B cell (primary cell): ENCODE measurements at regions not wholly inside any gene's neighbourhood (a gene's known extent, or its start where the extent isn't known, plus 50 kb on each side); places are given as distances from the start of the nearest gene placed in this dataset.

Experiments
- CTCF ChIP-seq: fragments of 200-600 bp; IDR thresholded peaks from one replicate; pipeline ENCODE4 v1.8.0; 2022; ENCODE audit warnings: antibody characterized with exemption, mild to moderate bottlenecking
- EZH2 ChIP-seq: IDR thresholded peaks from 2 replicates; pipeline ENCODE4 v1.6.1; 2012; ENCODE audit warnings: borderline replicate concordance, low read depth, mild to moderate bottlenecking, moderate library complexity, low read length; ENCODE audit not compliant: insufficient read depth, poor library complexity, severe bottlenecking

- no peak for TF ChIP-seq CTCF
- TF ChIP-seq EZH2 = no peak
Observed at GRCh38 chr1:98399218-98399617, 262.3 kb upstream of the SNX7 start.
